Loucy (cell line): ENCODE measurements at regions not wholly inside any gene's neighbourhood (a gene's known extent, or its start where the extent isn't known, plus 50 kb on each side); places are given as distances from the start of the nearest gene placed in this dataset.

Experiments used
- H2AFZ ChIP-seq: fragments of 200-600 bp; sonication (generic); 2 replicates; pipeline ENCODE4 v1.6.0; 2016; ENCODE audit warnings: antibody characterized with exemption, mild to moderate bottlenecking, low read length, moderate library complexity
- H3F3A ChIP-seq: fragments of 200-600 bp; 2 replicates; pipeline ENCODE4 v1.6.0; 2016; ENCODE audit warnings: antibody characterized with exemption, low read depth, mild to moderate bottlenecking
- H3K27me3 ChIP-seq: fragments of 200-600 bp; sonication (generic); 2 replicates; pipeline ENCODE4 v1.6.1; 2014; ENCODE audit warnings: low read length, mild to moderate bottlenecking; ENCODE audit not compliant: insufficient read depth, poor library complexity, severe bottlenecking
- H3K36me3 ChIP-seq: fragments of 200-600 bp; sonication (generic); 2 replicates; pipeline ENCODE4 v1.6.1; 2016; ENCODE audit warnings: low read length; ENCODE audit not compliant: insufficient read depth
- H3K4me1 ChIP-seq: fragments of 200-600 bp; sonication (generic); 2 replicates; pipeline ENCODE4 v1.5.1; 2014; ENCODE audit warnings: low read length, mild to moderate bottlenecking; ENCODE audit not compliant: insufficient read depth, poor library complexity, severe bottlenecking
- H3K4me2 ChIP-seq: fragments of 200-600 bp; sonication (generic); 2 replicates; pipeline ENCODE4 v1.6.0; 2014; ENCODE audit warnings: antibody characterized with exemption, low read length, low read depth, mild to moderate bottlenecking; ENCODE audit not compliant: poor library complexity, severe bottlenecking
- H3K4me3 ChIP-seq: fragments of 200-600 bp; sonication (generic); 2 replicates; pipeline ENCODE4 v1.5.1; 2014; ENCODE audit warnings: low read length, mild to moderate bottlenecking, mixed read lengths; ENCODE audit not compliant: poor library complexity, severe bottlenecking
- H3K79me2 ChIP-seq: fragments of 200-600 bp; sonication (generic); 2 replicates; pipeline ENCODE4 v1.6.1; 2014; ENCODE audit warnings: low read length; ENCODE audit not compliant: insufficient read depth
- H3K9ac ChIP-seq: fragments of 200-600 bp; sonication (generic); 2 replicates; pipeline ENCODE4 v1.6.0; 2014; ENCODE audit warnings: mild to moderate bottlenecking, low read depth, low read length, moderate library complexity; ENCODE audit not compliant: poor library complexity, severe bottlenecking
- H3K9me2 ChIP-seq: fragments of 200-600 bp; sonication (generic); replicated peaks from 2 replicates; pipeline ENCODE4 v1.6.1; 2016; ENCODE audit warnings: low read depth, low read length, mixed read lengths
- H3K9me3 ChIP-seq: fragments of 200-600 bp; sonication (generic); 2 replicates; pipeline ENCODE4 v1.6.1; 2014; ENCODE audit warnings: mild to moderate bottlenecking, antibody characterized with exemption, low read length, low read depth; ENCODE audit not compliant: insufficient read depth
- H4K20me1 ChIP-seq: fragments of 200-600 bp; sonication (generic); 2 replicates; pipeline ENCODE4 v1.6.0; 2014; ENCODE audit warnings: antibody characterized with exemption, low read length, mild to moderate bottlenecking; ENCODE audit not compliant: insufficient read depth, poor library complexity, severe bottlenecking
- EZH2phosphoT487 ChIP-seq: fragments of 200-600 bp; IDR thresholded peaks from 2 replicates; pipeline ENCODE4 v1.6.1; 2018; ENCODE audit warnings: antibody characterized with exemption, mild to moderate bottlenecking, moderate library complexity, borderline replicate concordance
- TF ChIP-seq, protein P1 (sequence below): fragments of 200-600 bp; sonication (generic); conservative IDR thresholded peaks from 2 replicates; pipeline ENCODE4 v1.5.1; 2014; ENCODE audit warnings: mild to moderate bottlenecking, antibody characterized with exemption, low read length

DNA sequence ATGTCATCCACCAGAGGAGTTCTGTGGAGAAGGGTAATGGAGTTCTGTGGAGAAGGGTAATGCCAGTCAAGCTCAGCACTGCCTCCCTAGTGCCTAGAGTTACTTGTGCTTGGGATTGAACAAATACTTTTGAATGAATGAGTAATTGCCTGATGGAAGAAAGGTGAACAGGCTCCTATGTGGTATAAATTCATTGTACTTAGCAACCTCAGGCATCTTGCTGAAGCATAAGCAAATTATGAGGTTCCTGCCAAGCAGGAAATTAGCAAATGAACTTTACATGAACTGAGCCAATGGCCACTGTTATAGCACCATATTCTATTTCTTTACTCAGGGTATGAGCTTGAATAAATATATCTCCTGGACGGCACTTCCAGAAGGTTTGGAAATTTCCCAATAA is 1047.2 kb downstream of the SLC6A15 start:
- Histone ChIP-seq H3K9me3 (no peaks in the 10 kb centered on the region), H3K9me2 (no peaks in the 10 kb centered on the region), H3K79me2 (no peaks in the 10 kb centered on the region), H3K27me3 (no peaks in the 10 kb centered on the region), H3K4me3 (no peak overlapping the region), H3K36me3 (no peaks in the 10 kb centered on the region), H3K4me2 (no peak overlapping the region), H3K4me1 (no peaks in the 10 kb centered on the region), H3K9ac (no peak overlapping the region), H2AFZ (no peak overlapping the region), H3F3A (no peaks in the 10 kb centered on the region), H4K20me1 (no peaks in the 10 kb centered on the region)
- TF ChIP-seq, protein P1, sequence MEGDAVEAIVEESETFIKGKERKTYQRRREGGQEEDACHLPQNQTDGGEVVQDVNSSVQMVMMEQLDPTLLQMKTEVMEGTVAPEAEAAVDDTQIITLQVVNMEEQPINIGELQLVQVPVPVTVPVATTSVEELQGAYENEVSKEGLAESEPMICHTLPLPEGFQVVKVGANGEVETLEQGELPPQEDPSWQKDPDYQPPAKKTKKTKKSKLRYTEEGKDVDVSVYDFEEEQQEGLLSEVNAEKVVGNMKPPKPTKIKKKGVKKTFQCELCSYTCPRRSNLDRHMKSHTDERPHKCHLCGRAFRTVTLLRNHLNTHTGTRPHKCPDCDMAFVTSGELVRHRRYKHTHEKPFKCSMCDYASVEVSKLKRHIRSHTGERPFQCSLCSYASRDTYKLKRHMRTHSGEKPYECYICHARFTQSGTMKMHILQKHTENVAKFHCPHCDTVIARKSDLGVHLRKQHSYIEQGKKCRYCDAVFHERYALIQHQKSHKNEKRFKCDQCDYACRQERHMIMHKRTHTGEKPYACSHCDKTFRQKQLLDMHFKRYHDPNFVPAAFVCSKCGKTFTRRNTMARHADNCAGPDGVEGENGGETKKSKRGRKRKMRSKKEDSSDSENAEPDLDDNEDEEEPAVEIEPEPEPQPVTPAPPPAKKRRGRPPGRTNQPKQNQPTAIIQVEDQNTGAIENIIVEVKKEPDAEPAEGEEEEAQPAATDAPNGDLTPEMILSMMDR = no peak
- TF ChIP-seq EZH2phosphoT487 = no peak

- no peak overlapping the region for H3K9ac ChIP-seq
- H2AFZ ChIP-seq = no peak overlapping the region
- H4K20me1 ChIP-seq = no peaks in the 10 kb centered on the region
- H3K4me1 ChIP-seq = no peaks in the 10 kb centered on the region
- TF ChIP-seq EZH2phosphoT487 = no peak
- TF ChIP-seq, protein P1 = no peak
- no peaks in the 10 kb centered on the region for H3F3A ChIP-seq
- no peak overlapping the region for H3K4me3 ChIP-seq
- H3K36me3 ChIP-seq = no peaks in the 10 kb centered on the region
- H3K9me3 ChIP-seq = no peaks in the 10 kb centered on the region
- H3K9me2 ChIP-seq = no peaks in the 10 kb centered on the region
- H3K79me2 ChIP-seq = no peaks in the 10 kb centered on the region
- no peaks in the 10 kb centered on the region for H3K27me3 ChIP-seq
- H3K4me2 ChIP-seq = no peak overlapping the region
Observed at GRCh38 chr12:83864054-83864453, 1048.5 kb downstream of the SLC6A15 start.

- Histone ChIP-seq H3K9me3 (no peaks in the 10 kb centered on the region), H4K20me1 (no peaks in the 10 kb centered on the region), H3K4me2 (no peak overlapping the region), H3K79me2 (no peaks in the 10 kb centered on the region), H3K9me2 (no peaks in the 10 kb centered on the region), H3F3A (no peaks in the 10 kb centered on the region), H2AFZ (no peak overlapping the region), H3K4me3 (no peak overlapping the region), H3K36me3 (no peaks in the 10 kb centered on the region), H3K27me3 (no peaks in the 10 kb centered on the region), H3K4me1 (no peaks in the 10 kb centered on the region), H3K9ac (no peak overlapping the region)
- TF ChIP-seq, protein P1 = no peak
- TF ChIP-seq EZH2phosphoT487 = no peak
Observed at GRCh38 chr12:83859021-83859420, 1053.6 kb downstream of the SLC6A15 start.
